ENCODE measurements at regions not wholly inside any gene's neighbourhood (a gene's known extent, or its start where the extent isn't known, plus 50 kb on each side); places are given as distances from the start of the nearest gene placed in this dataset.
"Not testable (repeated sequence)": the region's sequence is repeated elsewhere in the genome, so short reads cannot be mapped to it uniquely, and the experiment has no call there.

DNA sequence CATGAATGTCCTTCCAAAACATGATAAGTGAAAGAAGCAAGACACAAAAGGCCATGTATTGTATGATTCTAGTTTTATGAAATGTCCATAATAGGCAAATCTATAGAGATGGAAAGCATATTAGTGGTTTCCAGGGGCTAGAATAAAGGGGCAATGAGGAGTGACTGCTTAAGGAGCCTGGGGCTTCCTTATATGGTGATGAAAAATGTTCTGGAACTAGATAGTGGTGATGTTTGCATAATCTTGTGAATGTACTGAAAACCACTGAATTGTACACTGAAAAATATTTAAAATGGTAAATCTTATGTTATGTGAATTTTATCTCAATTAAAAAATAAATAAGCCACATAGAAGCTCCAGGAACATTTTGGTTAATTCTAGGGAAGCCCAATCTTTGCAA is 144.4 kb upstream of the ANKRD55 start:
- TF ChIP-seq, protein P1, sequence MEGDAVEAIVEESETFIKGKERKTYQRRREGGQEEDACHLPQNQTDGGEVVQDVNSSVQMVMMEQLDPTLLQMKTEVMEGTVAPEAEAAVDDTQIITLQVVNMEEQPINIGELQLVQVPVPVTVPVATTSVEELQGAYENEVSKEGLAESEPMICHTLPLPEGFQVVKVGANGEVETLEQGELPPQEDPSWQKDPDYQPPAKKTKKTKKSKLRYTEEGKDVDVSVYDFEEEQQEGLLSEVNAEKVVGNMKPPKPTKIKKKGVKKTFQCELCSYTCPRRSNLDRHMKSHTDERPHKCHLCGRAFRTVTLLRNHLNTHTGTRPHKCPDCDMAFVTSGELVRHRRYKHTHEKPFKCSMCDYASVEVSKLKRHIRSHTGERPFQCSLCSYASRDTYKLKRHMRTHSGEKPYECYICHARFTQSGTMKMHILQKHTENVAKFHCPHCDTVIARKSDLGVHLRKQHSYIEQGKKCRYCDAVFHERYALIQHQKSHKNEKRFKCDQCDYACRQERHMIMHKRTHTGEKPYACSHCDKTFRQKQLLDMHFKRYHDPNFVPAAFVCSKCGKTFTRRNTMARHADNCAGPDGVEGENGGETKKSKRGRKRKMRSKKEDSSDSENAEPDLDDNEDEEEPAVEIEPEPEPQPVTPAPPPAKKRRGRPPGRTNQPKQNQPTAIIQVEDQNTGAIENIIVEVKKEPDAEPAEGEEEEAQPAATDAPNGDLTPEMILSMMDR (IDR thresholded peaks at IDR 0.05; ENCODE audit: insufficient read depth, low read length, poor library complexity, severe bottlenecking) = no peak
- Histone ChIP-seq H3K4me3 (ENCODE audit: low read depth, low read length) (no peak overlapping the region), H3K36me3 (ENCODE audit: control insufficient read depth, insufficient read depth, low read length) (no peaks in the 10 kb centered on the region), H3K27me3 (ENCODE audit: control insufficient read depth, insufficient read depth, low read length) (no peaks in the 10 kb centered on the region)
- DNase-seq (ENCODE audit: low read depth) = no peak

DNA sequence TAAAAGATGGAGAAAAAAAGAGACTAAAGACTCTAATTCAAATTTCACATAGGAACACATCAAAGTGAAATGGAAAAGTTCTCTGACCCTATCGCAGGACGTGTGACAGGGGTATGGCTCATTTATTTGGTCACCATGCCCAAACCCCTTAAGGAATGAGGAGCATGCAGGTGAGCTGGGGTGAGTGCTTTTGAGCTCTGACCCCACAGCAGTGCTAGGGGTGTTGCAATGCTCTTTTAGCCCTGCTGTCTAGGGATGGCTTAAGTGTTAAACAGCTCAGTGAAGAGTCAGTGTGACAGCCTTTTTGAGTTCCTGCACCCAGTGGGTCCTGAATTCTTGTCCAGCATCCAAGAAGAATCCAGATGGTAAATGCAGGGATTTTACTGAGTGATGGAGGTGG is 143.0 kb upstream of the ANKRD55 start:
- Histone ChIP-seq H3K36me3 (ENCODE audit: control insufficient read depth, insufficient read depth, low read length) (no peaks in the 10 kb centered on the region), H3K27me3 (ENCODE audit: control insufficient read depth, insufficient read depth, low read length) (no peaks in the 10 kb centered on the region), H3K4me3 (ENCODE audit: low read depth, low read length) (no peak overlapping the region)
- no peak for DNase-seq (ENCODE audit: low read depth)
- TF ChIP-seq, protein P1 (IDR thresholded peaks at IDR 0.05; ENCODE audit: insufficient read depth, low read length, poor library complexity, severe bottlenecking) = no peak

DNA sequence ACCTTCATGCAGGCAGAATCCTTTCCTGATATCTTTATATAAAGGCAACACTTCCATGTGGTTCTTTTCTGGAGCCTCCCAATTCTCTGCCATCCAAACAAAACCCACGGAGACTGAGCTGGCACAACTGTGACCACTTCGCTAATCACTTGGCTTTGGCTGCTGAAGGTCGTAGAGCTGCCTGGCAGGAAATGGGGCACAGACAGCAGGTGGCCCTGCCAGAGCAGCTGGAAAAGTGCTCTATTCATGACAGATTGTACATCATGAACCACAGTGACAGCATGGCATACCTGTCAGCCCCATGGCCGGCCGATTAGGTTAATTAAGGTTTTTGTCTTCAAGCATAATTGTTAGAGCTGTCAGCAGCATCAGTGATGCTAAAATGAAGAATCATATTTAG is 141.9 kb upstream of the ANKRD55 start:
- no peak overlapping the region for H3K4me3 ChIP-seq (ENCODE audit: low read depth, low read length)
- H3K27me3 ChIP-seq (ENCODE audit: control insufficient read depth, insufficient read depth, low read length) = no peaks in the 10 kb centered on the region
- H3K36me3 ChIP-seq (ENCODE audit: control insufficient read depth, insufficient read depth, low read length) = no peaks in the 10 kb centered on the region
- TF ChIP-seq, protein P1 (IDR thresholded peaks at IDR 0.05; ENCODE audit: insufficient read depth, low read length, poor library complexity, severe bottlenecking) = no peak
- DNase-seq (ENCODE audit: low read depth) = no peak

DNA sequence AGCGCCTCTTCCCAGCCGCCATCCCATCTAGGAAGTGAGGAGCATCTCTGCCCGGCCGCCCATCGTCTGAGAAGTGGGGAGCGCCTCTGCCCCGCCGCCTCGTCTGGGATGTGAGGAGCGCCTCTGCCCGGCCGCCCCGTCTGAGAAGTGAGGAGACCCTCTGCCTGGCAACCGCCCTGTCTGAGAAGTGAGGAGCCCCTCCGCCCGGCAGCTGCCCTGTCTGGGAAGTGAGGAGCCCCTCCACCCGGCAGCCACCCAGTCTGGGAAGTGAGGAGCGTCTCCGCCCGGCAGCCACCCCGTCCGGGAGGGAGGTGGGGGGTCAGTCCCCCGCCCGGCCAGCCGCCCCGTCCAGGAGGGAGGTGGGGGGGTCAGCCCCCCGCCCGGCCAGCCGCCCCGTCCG is 139.4 kb upstream of the ANKRD55 start:
- DNase-seq (ENCODE audit: low read depth); H3K27me3 ChIP-seq (ENCODE audit: control insufficient read depth, insufficient read depth, low read length); H3K4me3 ChIP-seq (ENCODE audit: low read depth, low read length); H3K36me3 ChIP-seq (ENCODE audit: control insufficient read depth, insufficient read depth, low read length): not testable (repeated sequence)

DNA sequence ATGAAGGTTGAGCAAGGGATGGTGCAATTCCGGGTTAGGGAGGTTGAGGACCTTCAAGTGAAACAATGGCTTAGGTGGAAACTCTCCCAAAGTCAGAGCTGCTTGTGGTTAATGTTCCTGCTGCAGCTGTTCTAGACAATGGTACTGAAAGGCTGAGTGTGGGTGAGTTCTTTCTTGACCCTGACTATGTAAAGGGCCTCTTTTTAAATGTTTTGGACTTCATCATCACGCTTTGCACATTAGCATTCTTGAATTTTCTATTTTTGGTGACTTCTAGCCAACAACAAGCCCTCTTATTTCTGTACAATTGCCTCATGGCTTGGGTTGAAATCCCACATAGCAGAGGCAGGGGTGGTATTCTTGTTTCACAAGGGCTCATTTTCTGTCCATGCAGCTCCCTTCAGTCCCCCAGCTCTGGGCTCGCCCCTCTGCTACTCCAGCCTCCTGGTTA is 136.3 kb upstream of the ANKRD55 start:
- DNase-seq (ENCODE audit: low read depth) = no peak
- no peak overlapping the region for H3K4me3 ChIP-seq (ENCODE audit: low read depth, low read length)
- TF ChIP-seq, protein P1 (IDR thresholded peaks at IDR 0.05; ENCODE audit: insufficient read depth, low read length, poor library complexity, severe bottlenecking) = no peak
- H3K36me3 ChIP-seq (ENCODE audit: control insufficient read depth, insufficient read depth, low read length) = no peaks in the 10 kb centered on the region
- H3K27me3 ChIP-seq (ENCODE audit: control insufficient read depth, insufficient read depth, low read length) = no peaks in the 10 kb centered on the region

DNA sequence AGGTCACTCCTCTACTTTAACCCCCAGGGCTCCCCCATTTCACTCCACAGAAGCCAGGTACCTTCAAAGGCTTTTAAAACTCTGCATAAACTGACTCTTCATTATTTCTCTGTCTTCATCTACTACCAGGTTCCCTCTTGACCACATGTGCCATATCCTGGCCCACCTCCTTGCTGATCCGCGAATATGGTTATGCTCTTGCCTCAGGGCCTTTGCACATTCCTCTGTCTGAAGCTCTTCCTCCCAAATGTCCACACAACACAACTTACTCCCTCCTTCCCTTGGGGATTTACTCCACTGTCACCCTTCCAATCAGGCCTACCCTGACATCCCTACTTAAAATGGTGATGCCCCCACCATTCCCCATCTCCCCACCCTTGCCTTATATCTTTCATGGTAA is 134.6 kb upstream of the ANKRD55 start:
- Histone ChIP-seq H3K4me3 (ENCODE audit: low read depth, low read length) (no peak overlapping the region), H3K36me3 (ENCODE audit: control insufficient read depth, insufficient read depth, low read length) (no peaks in the 10 kb centered on the region), H3K27me3 (ENCODE audit: control insufficient read depth, insufficient read depth, low read length) (no peaks in the 10 kb centered on the region)
- TF ChIP-seq, protein P1 (IDR thresholded peaks at IDR 0.05; ENCODE audit: insufficient read depth, low read length, poor library complexity, severe bottlenecking) = no peak
- DNase-seq (ENCODE audit: low read depth) = no peak
